Body of pancreas (tissue), 4 donors: ENCODE measurements at regions not wholly inside any gene's neighbourhood (a gene's known extent, or its start where the extent isn't known, plus 50 kb on each side); places are given as distances from the start of the nearest gene placed in this dataset.

Experiments used
- ATAC-seq: fragments of 150-250 bp; one replicate; pipeline ENCODE4 v1.9.1; 2016
- DNase-seq, 4 donors: peaks; one replicate each; pipeline ENCODE4 v3.0.0-alpha.2; 2019
- H3K27ac ChIP-seq, 4 donors: fragments of 200-600 bp; sonication (generic); 1 replicate in 3 of 4; 2 replicates in 1 of 4; pipeline versions ENCODE4 v1.5.1 to v1.6.1; 2016 to 2019; ENCODE audit warnings: mild to moderate bottlenecking in 1 of 4, mixed read lengths in 1 of 4, moderate library complexity in 1 of 4
- H3K27me3 ChIP-seq, 2 donors: fragments of 200-600 bp; sonication (generic); one replicate each; pipeline ENCODE4 v1.6.0; 2016; ENCODE audit warnings: mild to moderate bottlenecking in 1 of 2
- H3K36me3 ChIP-seq, 2 donors: fragments of 200-600 bp; sonication (generic); replicated peaks in 1 of 2; 2 replicates each; pipeline ENCODE4 v1.5.1; 2016; ENCODE audit warnings: low read depth in 2 of 2; ENCODE audit not compliant: insufficient read depth in 1 of 2
- H3K4me1 ChIP-seq: fragments of 200-600 bp; sonication (generic); one replicate; pipeline ENCODE4 v1.6.0; 2016
- H3K4me3 ChIP-seq, 2 donors: fragments of 200-600 bp; sonication (generic); 1 replicate in 1 of 2; 2 replicates in 1 of 2; pipeline ENCODE4 v1.5.1; 2016 to 2019
- H3K9me3 ChIP-seq, 3 donors: fragments of 200-600 bp; sonication (generic); 1 replicate in 2 of 3; 2 replicates in 1 of 3; pipeline ENCODE4 v1.5.1; 2016
- POLR2A ChIP-seq, 3 donors: fragments of 450-650 bp; IDR thresholded peaks; one replicate each; pipeline ENCODE4 v1.6.1; 2016; ENCODE audit warnings: antibody characterized with exemption in 3 of 3, mild to moderate bottlenecking in 2 of 3
- WGBS, 2 donors: methylation state at CpG; one replicate each; pipeline ENCODE4 v1.1.5; 2017; 5-methylcytosine and 5-hydroxymethylcytosine counted together
- intact Hi-C: fragments of 100-400 bp; cut with DNase I; formaldehyde crosslinking; loops from one replicate; pipeline ENCODE4 v1.15.1; 2023
- TF ChIP-seq, protein P1 (sequence below), 7 experiments: fragments of 450-650 bp in 4 of 7; fragments of 200-600 bp in 3 of 7; sonication (generic) in 3 of 7; IDR thresholded peaks; one replicate each; pipeline ENCODE4 v1.5.1; 2016 to 2019; ENCODE audit warnings: antibody characterized with exemption in 7 of 7

DNA sequence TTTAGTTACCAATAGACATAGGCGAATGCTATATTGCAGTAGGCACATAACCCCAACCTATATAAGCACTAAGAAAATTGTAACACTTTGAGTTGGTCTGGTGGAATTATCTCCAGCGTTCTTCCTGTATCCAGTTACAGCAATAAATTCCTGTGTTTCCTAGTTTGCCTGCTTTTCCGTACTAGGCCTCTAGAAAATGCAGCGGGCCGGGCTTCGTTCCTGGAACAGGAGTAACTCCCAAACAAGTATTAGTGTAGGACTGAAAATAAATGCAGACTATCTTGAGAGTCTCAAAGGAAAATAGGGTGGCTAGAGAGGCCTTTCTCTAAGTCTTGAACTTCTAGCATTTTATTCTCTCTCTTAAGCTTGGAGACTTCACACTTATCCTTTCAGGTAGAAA lies 159.8 kb downstream of the OR13H1 start:
- Histone ChIP-seq H3K36me3 (no peaks in the 10 kb centered on the region), H3K4me3 (no peak overlapping the region), H3K9me3 (no peaks in the 10 kb centered on the region), H3K27ac (no peak overlapping the region), H3K27me3 (no peaks in the 10 kb centered on the region), H3K4me1 (no peaks in the 10 kb centered on the region)
- ATAC-seq = no peak
- DNase-seq = no peak
- TF ChIP-seq, protein P1, sequence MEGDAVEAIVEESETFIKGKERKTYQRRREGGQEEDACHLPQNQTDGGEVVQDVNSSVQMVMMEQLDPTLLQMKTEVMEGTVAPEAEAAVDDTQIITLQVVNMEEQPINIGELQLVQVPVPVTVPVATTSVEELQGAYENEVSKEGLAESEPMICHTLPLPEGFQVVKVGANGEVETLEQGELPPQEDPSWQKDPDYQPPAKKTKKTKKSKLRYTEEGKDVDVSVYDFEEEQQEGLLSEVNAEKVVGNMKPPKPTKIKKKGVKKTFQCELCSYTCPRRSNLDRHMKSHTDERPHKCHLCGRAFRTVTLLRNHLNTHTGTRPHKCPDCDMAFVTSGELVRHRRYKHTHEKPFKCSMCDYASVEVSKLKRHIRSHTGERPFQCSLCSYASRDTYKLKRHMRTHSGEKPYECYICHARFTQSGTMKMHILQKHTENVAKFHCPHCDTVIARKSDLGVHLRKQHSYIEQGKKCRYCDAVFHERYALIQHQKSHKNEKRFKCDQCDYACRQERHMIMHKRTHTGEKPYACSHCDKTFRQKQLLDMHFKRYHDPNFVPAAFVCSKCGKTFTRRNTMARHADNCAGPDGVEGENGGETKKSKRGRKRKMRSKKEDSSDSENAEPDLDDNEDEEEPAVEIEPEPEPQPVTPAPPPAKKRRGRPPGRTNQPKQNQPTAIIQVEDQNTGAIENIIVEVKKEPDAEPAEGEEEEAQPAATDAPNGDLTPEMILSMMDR (IDR thresholded peaks at IDR 0.05) = no peak
- TF ChIP-seq POLR2A (IDR thresholded peaks at IDR 0.05) = no peak
- intact Hi-C loops = no loop called here
- 92% methylated on average over 6 of the region's 6 CpGs for WGBS, 2 donors

DNA sequence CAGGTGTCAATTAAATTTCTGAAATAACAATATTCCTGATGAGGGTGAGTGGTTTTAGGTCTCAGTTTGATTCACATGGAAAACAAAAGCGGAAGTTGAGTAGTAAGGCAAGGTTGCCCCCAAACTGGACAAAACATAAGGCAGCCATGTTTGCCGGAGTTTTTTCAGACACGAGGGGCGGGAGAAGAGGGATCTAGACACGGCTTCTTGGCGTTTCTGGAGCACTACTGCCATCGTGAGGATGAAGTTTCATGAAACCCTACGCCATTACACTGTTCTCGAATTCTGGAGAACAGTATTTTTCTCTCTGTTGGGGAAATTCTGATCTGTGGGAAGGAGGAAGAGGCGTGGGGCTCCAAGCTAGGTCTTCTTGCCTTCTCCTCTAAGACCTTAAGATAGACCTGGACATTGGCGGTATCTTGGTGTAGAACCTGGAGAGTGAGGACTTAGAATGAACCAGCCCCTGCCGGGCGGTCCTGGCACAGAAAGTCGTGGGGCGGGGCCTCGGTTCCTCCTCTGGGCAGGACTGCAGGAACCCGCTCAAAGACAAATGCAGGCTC lies 160.3 kb downstream of the OR13H1 start:
- 84 to 97% methylated on average over 12 to 17 of the region's 17 CpGs for WGBS, 2 donors

DNA sequence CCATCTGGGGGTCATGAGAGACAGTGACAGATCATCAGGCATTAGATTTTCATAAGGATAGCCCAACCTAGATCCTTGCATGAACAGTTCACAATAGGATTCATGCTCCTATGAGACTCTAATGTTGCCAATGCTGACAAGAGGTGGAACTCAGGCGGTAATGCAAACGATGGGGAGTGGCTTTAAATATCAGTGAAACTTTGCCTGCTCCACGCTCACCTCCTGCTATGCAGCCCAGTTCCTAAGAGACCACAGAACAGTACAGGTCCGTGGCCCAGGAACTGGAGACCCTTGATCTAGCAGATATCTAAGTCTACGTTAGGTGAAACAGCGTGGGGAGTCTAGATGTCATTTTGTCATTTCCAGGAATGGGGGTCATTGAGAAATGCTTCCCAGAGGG lies 165.7 kb downstream of the OR13H1 start:
- TF ChIP-seq, protein P1 (IDR thresholded peaks at IDR 0.05) = no peak
- no peak for TF ChIP-seq POLR2A (IDR thresholded peaks at IDR 0.05)
- no peak for ATAC-seq

More for the DNA sequence above, 160.3 kb downstream of the OR13H1 start:
- Histone ChIP-seq H3K9me3 (no peaks in the 10 kb centered on the region), H3K27me3 (no peaks in the 10 kb centered on the region), H3K4me3 (no peak overlapping the region), H3K27ac (peak overlapping the region in 1 of 4 donors; percentile 67), H3K36me3 (no peaks in the 10 kb centered on the region), H3K4me1 (no peaks in the 10 kb centered on the region)
- DNase-seq (peak in 2 of 4 donors; percentile 90 to 95), ATAC-seq (no peak)
- TF ChIP-seq POLR2A (IDR thresholded peaks at IDR 0.05) = no peak
- TF ChIP-seq, protein P1 (IDR thresholded peaks at IDR 0.05) = peak in 3 of 7 experiments; percentile 28 to 87 (median 81)
- intact Hi-C loops = no loop called here

DNA sequence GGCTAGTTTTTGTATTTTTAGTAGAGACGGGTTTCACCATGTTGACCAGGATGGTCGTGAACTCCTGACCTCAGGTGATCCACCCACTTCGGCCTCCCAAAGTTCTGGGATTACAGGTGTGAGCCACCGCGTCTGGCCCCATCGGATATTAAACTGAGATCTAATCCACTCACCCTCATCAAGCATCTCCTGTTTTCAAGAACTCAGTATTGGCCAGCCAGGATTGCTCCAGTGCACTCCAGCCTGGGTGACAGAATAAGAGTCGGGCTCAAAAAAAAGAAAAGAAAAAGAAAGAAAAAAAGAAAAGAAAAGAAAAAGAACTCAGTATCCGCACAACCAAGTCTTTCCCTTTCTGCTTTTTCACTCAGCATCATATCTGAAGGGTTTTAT lies 167.6 kb downstream of the OR13H1 start:
- H3K36me3 ChIP-seq = no peaks in the 10 kb centered on the region
- H3K9me3 ChIP-seq = no peaks in the 10 kb centered on the region
- DNase-seq (no peak), ATAC-seq (no peak)
- no peaks in the 10 kb centered on the region for H3K27me3 ChIP-seq
- 86 to 90% methylated on average over 5 to 7 of the region's 8 CpGs for WGBS, 2 donors
- TF ChIP-seq, protein P1 (IDR thresholded peaks at IDR 0.05) = no peak
- no peak for TF ChIP-seq POLR2A (IDR thresholded peaks at IDR 0.05)
- no peak overlapping the region for H3K27ac ChIP-seq
- intact Hi-C loops = no loop called here
- no peaks in the 10 kb centered on the region for H3K4me1 ChIP-seq
- no peak overlapping the region for H3K4me3 ChIP-seq

More for the DNA sequence above, 165.7 kb downstream of the OR13H1 start:
- no peak for DNase-seq
- intact Hi-C loops = no loop called here
- H3K27ac ChIP-seq = no peak overlapping the region
- 90 to 95% methylated on average over 2 to 6 of the region's 6 CpGs for WGBS, 2 donors
- H3K4me1 ChIP-seq = no peaks in the 10 kb centered on the region
- H3K27me3 ChIP-seq = no peaks in the 10 kb centered on the region
- H3K36me3 ChIP-seq = no peaks in the 10 kb centered on the region
- no peaks in the 10 kb centered on the region for H3K9me3 ChIP-seq
- H3K4me3 ChIP-seq = no peak overlapping the region

DNA sequence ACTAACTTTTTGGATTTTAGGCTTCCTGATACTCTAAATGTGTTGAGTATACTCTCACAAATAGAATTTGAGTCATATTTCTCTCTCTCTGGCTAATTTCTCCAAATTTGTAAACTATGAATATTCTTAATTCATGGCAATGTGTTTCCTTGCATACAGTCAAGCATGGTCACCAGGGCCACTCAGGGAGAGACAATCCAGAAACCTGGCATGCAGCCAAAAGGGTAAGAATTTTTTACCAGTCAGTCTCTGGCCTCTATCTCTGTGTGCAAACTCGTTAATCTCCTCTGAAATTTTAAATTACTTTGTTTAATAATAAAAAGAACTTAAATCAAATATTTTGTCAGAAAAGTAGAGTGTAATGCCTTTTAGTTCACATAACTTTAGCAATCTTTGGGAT lies 179.8 kb downstream of the OR13H1 start:
- WGBS, 2 donors = 50 to 83% methylated on average over 1 of the region's 1 CpG
- ATAC-seq = no peak
- DNase-seq = no peak
- H3K36me3 ChIP-seq = no peaks in the 10 kb centered on the region
- no peak for TF ChIP-seq POLR2A (IDR thresholded peaks at IDR 0.05)
- TF ChIP-seq, protein P1 (IDR thresholded peaks at IDR 0.05) = no peak
- H3K27ac ChIP-seq = no peak overlapping the region
- no peak overlapping the region for H3K4me3 ChIP-seq
- no peaks in the 10 kb centered on the region for H3K9me3 ChIP-seq
- intact Hi-C loops = no loop called here
- no peaks in the 10 kb centered on the region for H3K4me1 ChIP-seq
- H3K27me3 ChIP-seq = no peaks in the 10 kb centered on the region
